ENCODE measurements at regions not wholly inside any gene's neighbourhood (a gene's known extent, or its start where the extent isn't known, plus 50 kb on each side); places are given as distances from the start of the nearest gene placed in this dataset.

DNA sequence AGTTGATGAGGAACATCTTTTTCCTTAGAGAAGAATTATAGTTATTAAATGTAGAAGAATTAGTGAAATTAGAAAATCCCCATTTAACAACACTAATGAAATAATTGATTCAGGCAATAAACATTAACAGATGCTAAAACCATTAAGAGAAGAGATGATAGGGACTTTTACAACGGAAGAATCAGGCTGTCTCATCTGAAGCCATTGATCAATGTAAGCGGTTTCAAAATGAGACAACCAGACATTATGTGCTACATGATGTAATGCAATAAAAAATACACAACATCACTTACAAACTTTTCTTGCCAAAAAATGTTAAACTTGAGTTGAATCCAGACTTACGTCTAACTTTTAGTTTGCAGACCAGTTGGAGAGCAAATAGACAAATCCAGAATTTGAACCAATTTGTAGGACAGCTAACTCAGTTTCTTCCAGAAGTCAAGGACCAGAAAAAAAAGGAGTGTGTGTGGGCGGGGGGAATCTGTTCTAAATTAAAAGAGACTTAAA is 165.4 kb upstream of the DPT start:
- H3K4me1 Mint-ChIP-seq = no peaks in the 10 kb centered on the region
- no peak for DNase-seq
- H3K27ac Mint-ChIP-seq = no peak overlapping the region
- peaks cover 3 to 9% (median 6%) of the 10 kb centered on the region in 3 donors for H3K27me3 Mint-ChIP-seq (ENCODE audit: low read depth in 3 of 3)
- no peaks in the 10 kb centered on the region for H3K36me3 Mint-ChIP-seq
- no peaks in the 10 kb centered on the region for H3K9me3 Mint-ChIP-seq
- no peak overlapping the region for H3K4me3 Mint-ChIP-seq

GRCh38 chr1:168897249-168897648 is 168.2 kb upstream of the DPT start:
- H3K27ac Mint-ChIP-seq = no peak overlapping the region
- H3K36me3 Mint-ChIP-seq = no peaks in the 10 kb centered on the region
- no peaks in the 10 kb centered on the region for H3K9me3 Mint-ChIP-seq
- no peak overlapping the region for H3K4me3 Mint-ChIP-seq
- H3K4me1 Mint-ChIP-seq = no peaks in the 10 kb centered on the region
- peaks cover 3 to 17% (median 6%) of the 10 kb centered on the region in 3 donors for H3K27me3 Mint-ChIP-seq (ENCODE audit: low read depth in 3 of 3)
- DNase-seq = no peak

DNA sequence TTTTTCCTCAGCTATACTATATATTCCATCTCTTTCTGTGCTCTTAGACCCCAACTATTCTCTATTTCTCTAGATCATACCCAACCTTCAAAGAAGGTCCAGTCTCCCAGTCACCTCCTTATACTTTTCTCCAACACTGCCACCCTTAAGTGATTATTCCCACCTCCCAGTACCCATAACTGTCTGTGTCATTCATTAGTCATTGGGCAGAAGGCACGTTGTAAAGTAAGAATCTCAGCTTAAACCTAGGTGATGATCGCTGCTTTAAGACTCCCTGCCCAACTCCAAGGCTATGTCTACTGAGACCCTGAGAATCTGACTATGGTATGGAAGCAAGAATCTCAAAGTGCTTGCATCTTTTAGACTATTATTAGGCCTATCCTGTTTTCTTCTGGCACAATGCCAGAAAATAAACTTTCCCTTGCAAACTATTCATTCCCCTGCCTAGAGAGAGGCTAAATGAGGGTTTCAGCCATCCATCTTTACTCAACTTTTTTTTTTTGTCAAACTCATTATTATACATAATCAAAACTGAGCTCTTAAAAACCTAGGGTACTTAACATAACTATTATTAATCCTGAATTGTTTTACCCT is 174.3 kb upstream of the DPT start:
- no peaks in the 10 kb centered on the region for H3K36me3 Mint-ChIP-seq
- H3K4me3 Mint-ChIP-seq = no peak overlapping the region
- peaks cover 0 to 9% (median 7%) of the 10 kb centered on the region in 3 donors for H3K27me3 Mint-ChIP-seq (ENCODE audit: low read depth in 3 of 3)
- H3K9me3 Mint-ChIP-seq = no peaks in the 10 kb centered on the region
- H3K27ac Mint-ChIP-seq = no peak overlapping the region
- H3K4me1 Mint-ChIP-seq = no peaks in the 10 kb centered on the region
- DNase-seq = no peak

DNA sequence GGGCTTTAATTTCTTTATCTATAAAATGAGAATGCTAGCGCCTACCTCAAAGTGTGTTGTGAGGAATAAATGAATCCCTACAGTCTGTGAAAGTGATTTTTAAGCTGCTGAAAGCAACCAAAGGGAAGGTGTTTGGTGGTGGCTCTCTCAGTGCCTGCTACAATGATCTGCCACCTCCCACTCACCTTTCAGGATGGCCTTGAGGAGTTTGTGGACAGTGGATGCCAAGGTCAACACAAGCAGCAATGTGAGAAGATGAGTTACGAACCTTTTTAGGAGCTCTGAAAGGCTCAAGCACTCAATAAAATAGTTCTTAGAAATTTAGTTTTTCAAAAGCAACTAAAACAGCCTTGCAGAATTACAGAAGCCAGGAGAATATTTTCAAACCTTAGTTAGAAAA is 176.6 kb upstream of the DPT start:
- Mint-ChIP-seq H3K27me3 (ENCODE audit: low read depth in 3 of 3) (peaks cover 2 to 9% (median 9%) of the 10 kb centered on the region in 3 donors), H3K36me3 (no peaks in the 10 kb centered on the region), H3K27ac (no peak overlapping the region), H3K4me1 (no peaks in the 10 kb centered on the region), H3K9me3 (no peaks in the 10 kb centered on the region), H3K4me3 (no peak overlapping the region)
- no peak for DNase-seq

GRCh38 chr1:168906367-168906766 is 177.4 kb upstream of the DPT start:
- no peaks in the 10 kb centered on the region for H3K4me1 Mint-ChIP-seq
- H3K27me3 Mint-ChIP-seq (ENCODE audit: low read depth in 3 of 3) = peaks cover 2 to 9% (median 5%) of the 10 kb centered on the region in 3 donors
- H3K4me3 Mint-ChIP-seq = no peak overlapping the region
- no peaks in the 10 kb centered on the region for H3K36me3 Mint-ChIP-seq
- no peak for DNase-seq
- no peaks in the 10 kb centered on the region for H3K9me3 Mint-ChIP-seq
- no peak overlapping the region for H3K27ac Mint-ChIP-seq

- Mint-ChIP-seq H3K27ac (no peak overlapping the region), H3K36me3 (no peaks in the 10 kb centered on the region), H3K9me3 (no peaks in the 10 kb centered on the region), H3K4me1 (no peaks in the 10 kb centered on the region), H3K27me3 (ENCODE audit: low read depth in 3 of 3) (peaks cover 2 to 9% (median 2%) of the 10 kb centered on the region in 3 donors), H3K4me3 (no peak overlapping the region)
- DNase-seq = no peak
These were observed 178.0 kb upstream of the DPT start for GRCh38 chr1:168907053-168907452.

DNA sequence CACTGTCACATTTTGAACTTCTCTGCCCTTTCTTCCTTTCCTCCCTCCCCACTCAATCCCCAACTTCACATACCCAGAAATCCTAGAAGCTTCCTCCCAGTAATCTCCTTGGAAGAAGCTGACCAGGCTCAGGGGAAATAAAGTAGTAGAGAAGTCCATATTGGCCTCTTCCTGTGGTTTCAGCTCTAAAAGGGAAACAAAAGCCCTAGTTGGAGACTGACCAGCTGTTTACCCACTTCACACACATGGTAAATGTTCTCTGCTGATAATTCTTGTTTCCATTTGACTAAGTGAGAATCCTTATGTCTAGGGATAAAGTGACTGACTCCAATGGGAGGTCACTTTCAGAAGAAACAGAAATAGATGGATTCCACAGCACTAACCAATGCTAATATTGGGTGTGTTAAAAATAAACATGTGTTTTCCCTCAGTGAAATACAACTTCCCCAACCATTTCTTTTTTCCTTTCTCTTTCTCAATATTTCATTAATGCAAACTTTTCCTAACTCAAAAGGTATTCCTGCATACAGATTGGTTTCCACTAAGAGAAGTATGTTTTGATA is 178.9 kb upstream of the DPT start:
- Mint-ChIP-seq H3K27ac (no peak overlapping the region), H3K27me3 (ENCODE audit: low read depth in 3 of 3) (peaks cover 2 to 9% (median 2%) of the 10 kb centered on the region in 3 donors), H3K36me3 (no peaks in the 10 kb centered on the region), H3K9me3 (no peaks in the 10 kb centered on the region), H3K4me3 (no peak overlapping the region), H3K4me1 (no peaks in the 10 kb centered on the region)
- no peak for DNase-seq

GRCh38 chr1:168910403-168910802 is 181.4 kb upstream of the DPT start:
- Mint-ChIP-seq H3K27me3 (ENCODE audit: low read depth in 3 of 3) (peaks cover 2 to 3% (median 2%) of the 10 kb centered on the region in 3 donors), H3K4me3 (no peak overlapping the region), H3K27ac (no peak overlapping the region), H3K9me3 (no peaks in the 10 kb centered on the region), H3K4me1 (no peaks in the 10 kb centered on the region), H3K36me3 (no peaks in the 10 kb centered on the region)
- DNase-seq = no peak

- no peaks in the 10 kb centered on the region for H3K9me3 Mint-ChIP-seq
- H3K27me3 Mint-ChIP-seq (ENCODE audit: low read depth in 3 of 3) = peaks cover 2 to 3% (median 2%) of the 10 kb centered on the region in 3 donors
- no peak overlapping the region for H3K4me3 Mint-ChIP-seq
- H3K36me3 Mint-ChIP-seq = no peaks in the 10 kb centered on the region
- no peaks in the 10 kb centered on the region for H3K4me1 Mint-ChIP-seq
- DNase-seq = no peak
- H3K27ac Mint-ChIP-seq = no peak overlapping the region
These were observed 182.4 kb upstream of the DPT start for GRCh38 chr1:168911370-168911769.

DNA sequence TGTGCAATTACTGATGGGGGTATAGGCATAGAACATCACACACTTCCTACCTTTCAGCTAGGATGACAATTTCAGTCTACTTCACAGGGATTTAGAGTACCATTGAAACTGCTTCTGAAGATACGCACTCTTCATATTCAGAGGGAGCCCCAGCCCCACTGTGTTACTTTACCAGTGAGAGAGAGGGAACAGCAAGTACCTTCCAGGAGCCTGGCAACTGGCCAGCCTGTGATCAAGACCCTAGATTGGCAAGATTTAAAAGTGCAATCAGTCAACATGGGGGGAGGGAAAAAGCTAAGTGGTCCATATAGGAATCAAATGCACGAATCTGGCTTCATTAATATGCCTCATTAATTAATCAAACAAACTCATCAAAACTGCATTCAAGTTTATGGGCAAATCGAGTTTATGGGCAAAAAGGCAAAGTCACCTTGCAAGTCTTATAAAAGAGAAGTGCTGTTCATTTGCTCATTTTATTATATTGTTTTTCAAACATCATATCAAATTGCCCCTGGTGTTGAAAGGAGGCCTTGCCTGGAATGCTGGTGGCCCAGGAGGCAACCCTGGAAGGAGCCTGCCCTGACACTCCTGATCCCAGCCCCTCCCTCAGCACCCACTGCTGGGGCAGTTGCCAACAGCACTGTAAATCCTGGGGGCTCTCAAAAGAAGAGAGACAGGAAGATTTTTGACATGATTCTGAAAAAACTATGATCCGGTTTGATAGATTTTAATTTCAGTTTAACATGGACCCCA is 184.9 kb upstream of the DPT start:
- H3K27ac Mint-ChIP-seq = no peak overlapping the region

DNA sequence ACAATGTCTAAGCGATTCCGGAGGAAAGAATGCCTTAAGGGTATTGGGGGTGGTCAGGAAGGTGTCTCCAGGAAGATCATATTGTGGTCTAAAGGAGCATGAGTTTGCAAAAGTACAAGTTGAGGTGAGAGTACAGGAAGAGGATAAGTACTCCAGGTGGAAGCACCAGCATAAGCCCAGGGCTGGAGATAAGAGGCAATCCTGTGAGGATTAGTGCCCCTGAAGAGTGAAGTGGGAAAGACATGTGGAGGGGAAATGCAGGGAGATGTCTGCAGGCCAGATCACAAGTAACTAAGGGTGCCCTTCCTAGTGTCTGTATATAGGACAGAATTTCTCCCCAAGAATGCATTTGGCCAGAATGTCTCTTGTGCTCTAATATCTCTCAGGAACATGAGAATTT is 188.3 kb upstream of the DPT start:
- H3K4me1 Mint-ChIP-seq = peaks cover 7 to 10% of the 10 kb centered on the region in 2 donors

More for the DNA sequence above, 184.9 kb upstream of the DPT start:
- Mint-ChIP-seq H3K9me3 (peaks cover 0 to 1% (median 0%) of the 10 kb centered on the region in 6 donors), H3K36me3 (no peaks in the 10 kb centered on the region), H3K4me1 (no peaks in the 10 kb centered on the region), H3K4me3 (no peak overlapping the region), H3K27me3 (ENCODE audit: low read depth in 3 of 3) (peaks cover 2 to 3% (median 2%) of the 10 kb centered on the region in 3 donors)
- no peak for DNase-seq

DNA sequence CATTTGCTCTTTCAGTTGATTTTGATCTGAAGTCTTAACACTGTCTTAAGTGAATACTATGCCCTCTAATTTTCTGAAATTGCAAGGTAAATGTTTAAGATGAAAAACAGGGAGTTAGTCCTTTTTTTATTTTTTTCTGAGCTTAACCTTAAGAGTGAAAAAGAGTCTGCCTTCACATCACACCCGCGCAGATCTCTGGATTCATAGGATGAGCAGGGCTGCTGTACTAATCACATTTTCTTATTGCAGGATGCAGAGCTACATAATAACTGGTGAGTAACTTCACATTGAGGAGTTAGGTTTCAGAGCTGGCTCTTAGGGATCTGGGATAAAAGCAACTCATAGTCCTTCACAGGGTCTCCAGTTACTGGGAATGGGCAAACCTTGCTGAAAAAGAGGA is 188.7 kb upstream of the ATP1B1 start:
- no peaks in the 10 kb centered on the region for H3K36me3 Mint-ChIP-seq
- peaks cover 0 to 1% (median 0%) of the 10 kb centered on the region in 6 donors for H3K9me3 Mint-ChIP-seq
- H3K27ac Mint-ChIP-seq = no peak overlapping the region
- H3K4me3 Mint-ChIP-seq = no peak overlapping the region
- peaks cover 0 to 3% (median 3%) of the 10 kb centered on the region in 3 donors for H3K27me3 Mint-ChIP-seq (ENCODE audit: low read depth in 3 of 3)
- peaks cover 8 to 12% of the 10 kb centered on the region in 2 donors for H3K4me1 Mint-ChIP-seq
- DNase-seq = no peak

More for the DNA sequence above, 188.3 kb upstream of the DPT start:
- Mint-ChIP-seq H3K36me3 (no peaks in the 10 kb centered on the region), H3K27ac (no peak overlapping the region), H3K27me3 (ENCODE audit: low read depth in 3 of 3) (peaks cover 0 to 3% (median 3%) of the 10 kb centered on the region in 3 donors), H3K4me3 (no peak overlapping the region), H3K9me3 (peaks cover 0 to 1% (median 0%) of the 10 kb centered on the region in 6 donors)
- no peak for DNase-seq

- H3K9me3 Mint-ChIP-seq = peaks cover 0 to 1% (median 0%) of the 10 kb centered on the region in 6 donors
- no peaks in the 10 kb centered on the region for H3K36me3 Mint-ChIP-seq
- no peak overlapping the region for H3K4me3 Mint-ChIP-seq
- peaks cover 0 to 3% (median 1%) of the 10 kb centered on the region in 3 donors for H3K27me3 Mint-ChIP-seq (ENCODE audit: low read depth in 3 of 3)
- no peak overlapping the region for H3K27ac Mint-ChIP-seq
- DNase-seq = no peak
- H3K4me1 Mint-ChIP-seq = peaks cover 8 to 12% of the 10 kb centered on the region in 2 donors
These were observed 187.4 kb upstream of the ATP1B1 start for GRCh38 chr1:168918860-168919741.
